A549 (cell line): ENCODE measurements at regions not wholly inside any gene's neighbourhood (a gene's known extent, or its start where the extent isn't known, plus 50 kb on each side); places are given as distances from the start of the nearest gene placed in this dataset.

Experiments used
- JUN ChIP-seq, 2 experiments: fragments of >200 bp; sonication (Bioruptor Twin); formaldehyde crosslinking; IDR thresholded peaks; 2 replicates in 1 of 2; 3 replicates in 1 of 2; pipeline ENCODE4 v1.6.1; 2016 to 2017
- MYC ChIP-seq: IDR thresholded peaks from 2 replicates; pipeline ENCODE4 v1.6.1; 2012; ENCODE audit warnings: mild to moderate bottlenecking, inconsistent platforms, low read length, improper control_type of control experiment, borderline replicate concordance
- TF ChIP-seq, protein P1 (sequence below): fragments of >200 bp; sonication (Bioruptor Twin); formaldehyde crosslinking; IDR thresholded peaks from 3 replicates; pipeline ENCODE4 v1.5.1; 2016
- TF ChIP-seq, protein P2 (sequence below): fragments of 450-650 bp; IDR thresholded peaks from 2 replicates; pipeline ENCODE4 v1.6.1; 2014; ENCODE audit warnings: antibody characterized with exemption

DNA sequence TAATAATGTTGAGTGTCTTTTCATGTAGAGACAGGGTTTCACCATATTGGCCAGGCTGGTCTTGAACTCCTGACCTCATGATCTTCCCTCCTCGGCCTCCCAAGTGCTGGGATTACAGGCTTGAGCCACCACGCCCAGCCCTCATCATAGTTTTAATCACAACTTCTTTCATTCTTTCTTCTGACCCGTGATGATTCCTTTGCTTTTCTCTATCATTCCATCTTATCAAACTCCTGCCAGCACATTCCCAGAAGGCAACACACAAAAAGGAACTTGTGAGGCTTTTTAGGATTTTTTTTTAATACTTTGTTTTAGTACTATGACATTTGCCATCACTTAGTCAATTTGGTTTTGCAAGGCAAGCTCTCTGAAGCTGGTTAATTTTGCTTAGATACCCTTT, 77.5 kb upstream of the MEOX2 start:
- TF ChIP-seq, protein P1, sequence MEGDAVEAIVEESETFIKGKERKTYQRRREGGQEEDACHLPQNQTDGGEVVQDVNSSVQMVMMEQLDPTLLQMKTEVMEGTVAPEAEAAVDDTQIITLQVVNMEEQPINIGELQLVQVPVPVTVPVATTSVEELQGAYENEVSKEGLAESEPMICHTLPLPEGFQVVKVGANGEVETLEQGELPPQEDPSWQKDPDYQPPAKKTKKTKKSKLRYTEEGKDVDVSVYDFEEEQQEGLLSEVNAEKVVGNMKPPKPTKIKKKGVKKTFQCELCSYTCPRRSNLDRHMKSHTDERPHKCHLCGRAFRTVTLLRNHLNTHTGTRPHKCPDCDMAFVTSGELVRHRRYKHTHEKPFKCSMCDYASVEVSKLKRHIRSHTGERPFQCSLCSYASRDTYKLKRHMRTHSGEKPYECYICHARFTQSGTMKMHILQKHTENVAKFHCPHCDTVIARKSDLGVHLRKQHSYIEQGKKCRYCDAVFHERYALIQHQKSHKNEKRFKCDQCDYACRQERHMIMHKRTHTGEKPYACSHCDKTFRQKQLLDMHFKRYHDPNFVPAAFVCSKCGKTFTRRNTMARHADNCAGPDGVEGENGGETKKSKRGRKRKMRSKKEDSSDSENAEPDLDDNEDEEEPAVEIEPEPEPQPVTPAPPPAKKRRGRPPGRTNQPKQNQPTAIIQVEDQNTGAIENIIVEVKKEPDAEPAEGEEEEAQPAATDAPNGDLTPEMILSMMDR = no peak
- TF ChIP-seq, protein P2, sequence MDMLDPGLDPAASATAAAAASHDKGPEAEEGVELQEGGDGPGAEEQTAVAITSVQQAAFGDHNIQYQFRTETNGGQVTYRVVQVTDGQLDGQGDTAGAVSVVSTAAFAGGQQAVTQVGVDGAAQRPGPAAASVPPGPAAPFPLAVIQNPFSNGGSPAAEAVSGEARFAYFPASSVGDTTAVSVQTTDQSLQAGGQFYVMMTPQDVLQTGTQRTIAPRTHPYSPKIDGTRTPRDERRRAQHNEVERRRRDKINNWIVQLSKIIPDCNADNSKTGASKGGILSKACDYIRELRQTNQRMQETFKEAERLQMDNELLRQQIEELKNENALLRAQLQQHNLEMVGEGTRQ = no peak
- no peak for TF ChIP-seq MYC
- no peak for TF ChIP-seq JUN (IDR thresholded peaks at IDR 0.05)
